ENCODE measurements at regions not wholly inside any gene's neighbourhood (a gene's known extent, or its start where the extent isn't known, plus 50 kb on each side); places are given as distances from the start of the nearest gene placed in this dataset.

DNA sequence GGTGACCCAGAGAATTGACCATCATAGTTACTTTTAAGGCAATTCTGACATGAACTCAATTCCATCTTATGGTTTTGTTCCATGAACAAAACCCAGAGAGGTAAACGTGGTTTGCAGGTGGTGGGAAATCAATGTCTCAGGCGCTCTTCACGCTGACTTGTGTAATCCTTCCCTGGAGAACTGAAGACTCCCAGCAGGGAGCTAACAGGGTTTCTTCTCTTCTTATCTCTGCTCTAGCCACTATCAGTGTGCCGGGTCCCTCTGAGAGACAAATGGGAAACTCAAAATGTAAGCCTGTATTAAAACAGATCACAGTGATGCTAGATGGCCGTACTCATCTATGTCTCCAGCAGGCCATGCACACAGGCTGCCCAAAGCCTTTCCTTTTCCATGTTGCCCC lies 57.6 kb upstream of the ARGLU1 start:
- Histone ChIP-seq H3T11ph (ENCODE audit: low read length) (no peak overlapping the region), H3K4me1 (ENCODE audit: insufficient read depth, low read length) (no peaks in the 10 kb centered on the region), H2BK5ac (ENCODE audit: insufficient read length, low read length) (no peak overlapping the region), H2BK20ac (ENCODE audit: low read depth, low read length, poor library complexity, severe bottlenecking) (no peak overlapping the region), H2BK15ac (ENCODE audit: low read depth, low read length) (no peak overlapping the region), H4K20me1 (ENCODE audit: control insufficient read depth, insufficient read depth, insufficient read length) (no peaks in the 10 kb centered on the region), H3K4ac (ENCODE audit: low read depth, low read length) (no peak overlapping the region), H2BK120ac (ENCODE audit: low read depth, low read length, poor library complexity, severe bottlenecking) (no peak overlapping the region), H2AFZ (ENCODE audit: low read length) (no peak overlapping the region), H3K56ac (ENCODE audit: insufficient read length, low read depth, low read length) (no peak overlapping the region), H3K23ac (ENCODE audit: insufficient read length, low read depth, low read length) (no peak overlapping the region), H3K27ac (ENCODE audit: insufficient read length, low read depth, low read length) (no peak overlapping the region), H3K79me1 (ENCODE audit: insufficient read depth, low read depth, low read length, poor library complexity, severe bottlenecking) (no peaks in the 10 kb centered on the region), H3K4me2 (ENCODE audit: insufficient read depth, insufficient read length, low read length) (no peak overlapping the region), H3K18ac (ENCODE audit: insufficient read length, low read depth, low read length) (no peak overlapping the region), H2BK12ac (ENCODE audit: insufficient read length, low read depth, low read length) (no peak overlapping the region), H3K79me2 (ENCODE audit: insufficient read depth, low read length) (no peaks in the 10 kb centered on the region), H4K8ac (replicated peaks; ENCODE audit: insufficient read length, low read depth, low read length) (no peak overlapping the region), H3K27me3 (ENCODE audit: insufficient read depth, low read length) (no peaks in the 10 kb centered on the region; the same call in 1 of the 2 replicates), H3K14ac (ENCODE audit: insufficient read depth, low read length) (no peak overlapping the region), H3K9me3 (ENCODE audit: control insufficient read depth, low read depth, low read length) (no peaks in the 10 kb centered on the region), H3K9ac (ENCODE audit: extremely low read depth, insufficient read length, low read length) (no peak overlapping the region), H2AK5ac (ENCODE audit: insufficient read length, low read length) (no peak overlapping the region), H4K91ac (ENCODE audit: insufficient read length, low read depth, low read length) (no peak overlapping the region), H3K23me2 (ENCODE audit: insufficient read length, low read depth, low read length, poor library complexity, severe bottlenecking) (no peaks in the 10 kb centered on the region), H4K5ac (ENCODE audit: insufficient read length, low read depth, low read length) (no peak overlapping the region)
- Mint-ChIP-seq H3K36me3 (ENCODE audit: insufficient read depth in 1 of 3, low read depth in 3 of 3) (no peaks in the 10 kb centered on the region), H3K4me1 (peaks cover 0 to 2% of the 10 kb centered on the region in 2 experiments; a peak in 1 of 4 replicates), H3K27ac (no peak overlapping the region), H3K9me3 (no peaks in the 10 kb centered on the region), H3K27me3 (ENCODE audit: low read depth) (peaks cover 1% of the 10 kb centered on the region), H3K4me3 (no peak overlapping the region)
- DNase-seq, result no peak
- WGBS (ENCODE audit: extremely low coverage, insufficient read length, low lambda C conversion rate), result no CpG with 5 or more reads among the region's 5 CpGs
- TF ChIP-seq, protein P1, sequence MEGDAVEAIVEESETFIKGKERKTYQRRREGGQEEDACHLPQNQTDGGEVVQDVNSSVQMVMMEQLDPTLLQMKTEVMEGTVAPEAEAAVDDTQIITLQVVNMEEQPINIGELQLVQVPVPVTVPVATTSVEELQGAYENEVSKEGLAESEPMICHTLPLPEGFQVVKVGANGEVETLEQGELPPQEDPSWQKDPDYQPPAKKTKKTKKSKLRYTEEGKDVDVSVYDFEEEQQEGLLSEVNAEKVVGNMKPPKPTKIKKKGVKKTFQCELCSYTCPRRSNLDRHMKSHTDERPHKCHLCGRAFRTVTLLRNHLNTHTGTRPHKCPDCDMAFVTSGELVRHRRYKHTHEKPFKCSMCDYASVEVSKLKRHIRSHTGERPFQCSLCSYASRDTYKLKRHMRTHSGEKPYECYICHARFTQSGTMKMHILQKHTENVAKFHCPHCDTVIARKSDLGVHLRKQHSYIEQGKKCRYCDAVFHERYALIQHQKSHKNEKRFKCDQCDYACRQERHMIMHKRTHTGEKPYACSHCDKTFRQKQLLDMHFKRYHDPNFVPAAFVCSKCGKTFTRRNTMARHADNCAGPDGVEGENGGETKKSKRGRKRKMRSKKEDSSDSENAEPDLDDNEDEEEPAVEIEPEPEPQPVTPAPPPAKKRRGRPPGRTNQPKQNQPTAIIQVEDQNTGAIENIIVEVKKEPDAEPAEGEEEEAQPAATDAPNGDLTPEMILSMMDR (conservative IDR thresholded peaks at IDR 0.05), result no peak

Measured in H9 (cell line).